ENCODE measurements at regions not wholly inside any gene's neighbourhood (a gene's known extent, or its start where the extent isn't known, plus 50 kb on each side); places are given as distances from the start of the nearest gene placed in this dataset.

GRCh38 chr14:39712293-39712999 is 280.2 kb upstream of the FBXO33 start:
- TF ChIP-seq, protein P1, sequence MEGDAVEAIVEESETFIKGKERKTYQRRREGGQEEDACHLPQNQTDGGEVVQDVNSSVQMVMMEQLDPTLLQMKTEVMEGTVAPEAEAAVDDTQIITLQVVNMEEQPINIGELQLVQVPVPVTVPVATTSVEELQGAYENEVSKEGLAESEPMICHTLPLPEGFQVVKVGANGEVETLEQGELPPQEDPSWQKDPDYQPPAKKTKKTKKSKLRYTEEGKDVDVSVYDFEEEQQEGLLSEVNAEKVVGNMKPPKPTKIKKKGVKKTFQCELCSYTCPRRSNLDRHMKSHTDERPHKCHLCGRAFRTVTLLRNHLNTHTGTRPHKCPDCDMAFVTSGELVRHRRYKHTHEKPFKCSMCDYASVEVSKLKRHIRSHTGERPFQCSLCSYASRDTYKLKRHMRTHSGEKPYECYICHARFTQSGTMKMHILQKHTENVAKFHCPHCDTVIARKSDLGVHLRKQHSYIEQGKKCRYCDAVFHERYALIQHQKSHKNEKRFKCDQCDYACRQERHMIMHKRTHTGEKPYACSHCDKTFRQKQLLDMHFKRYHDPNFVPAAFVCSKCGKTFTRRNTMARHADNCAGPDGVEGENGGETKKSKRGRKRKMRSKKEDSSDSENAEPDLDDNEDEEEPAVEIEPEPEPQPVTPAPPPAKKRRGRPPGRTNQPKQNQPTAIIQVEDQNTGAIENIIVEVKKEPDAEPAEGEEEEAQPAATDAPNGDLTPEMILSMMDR (conservative IDR thresholded peaks at IDR 0.05) = no peak
- Histone ChIP-seq H3K14ac (ENCODE audit: insufficient read depth, low read length) (no peak overlapping the region), H2BK12ac (ENCODE audit: insufficient read length, low read depth, low read length) (no peak overlapping the region), H2AFZ (ENCODE audit: low read length) (no peak overlapping the region), H2BK120ac (ENCODE audit: low read depth, low read length, poor library complexity, severe bottlenecking) (no peak overlapping the region), H3K23ac (ENCODE audit: insufficient read length, low read depth, low read length) (no peak overlapping the region), H2BK5ac (ENCODE audit: insufficient read length, low read length) (no peak overlapping the region), H4K91ac (ENCODE audit: insufficient read length, low read depth, low read length) (no peak overlapping the region), H3K23me2 (ENCODE audit: insufficient read length, low read depth, low read length, poor library complexity, severe bottlenecking) (no peaks in the 10 kb centered on the region), H2AK5ac (ENCODE audit: insufficient read length, low read length) (no peak overlapping the region), H3T11ph (ENCODE audit: low read length) (no peak overlapping the region), H3K79me2 (ENCODE audit: insufficient read depth, low read length) (no peaks in the 10 kb centered on the region), H4K20me1 (ENCODE audit: control insufficient read depth, insufficient read depth, insufficient read length) (no peaks in the 10 kb centered on the region), H3K27ac (ENCODE audit: insufficient read length, low read depth, low read length) (no peak overlapping the region), H3K56ac (ENCODE audit: insufficient read length, low read depth, low read length) (no peak overlapping the region), H3K18ac (ENCODE audit: insufficient read length, low read depth, low read length) (no peak overlapping the region), H4K5ac (ENCODE audit: insufficient read length, low read depth, low read length) (no peak overlapping the region), H3K9ac (ENCODE audit: extremely low read depth, insufficient read length, low read length) (no peak overlapping the region), H3K4me1 (ENCODE audit: insufficient read depth, low read length) (no peaks in the 10 kb centered on the region), H2BK15ac (ENCODE audit: low read depth, low read length) (no peak overlapping the region), H3K79me1 (ENCODE audit: insufficient read depth, low read depth, low read length, poor library complexity, severe bottlenecking) (no peaks in the 10 kb centered on the region), H3K4me2 (ENCODE audit: insufficient read depth, insufficient read length, low read length) (no peak overlapping the region), H3K27me3 (ENCODE audit: insufficient read depth, low read length) (no peaks in the 10 kb centered on the region), H3K9me3 (ENCODE audit: control insufficient read depth, low read depth, low read length) (no peaks in the 10 kb centered on the region), H3K4ac (ENCODE audit: low read depth, low read length) (no peak overlapping the region), H4K8ac (replicated peaks; ENCODE audit: insufficient read length, low read depth, low read length) (no peak overlapping the region), H2BK20ac (ENCODE audit: low read depth, low read length, poor library complexity, severe bottlenecking) (no peak overlapping the region)
- no CpG with 5 or more reads among the region's 1 CpG for WGBS (ENCODE audit: extremely low coverage, insufficient read length, low lambda C conversion rate)
- H3K4me1 Mint-ChIP-seq = peaks cover 8 to 9% of the 10 kb centered on the region in 2 experiments
- H3K4me3 Mint-ChIP-seq = no peak overlapping the region
- peaks cover 2% of the 10 kb centered on the region in 2 experiments; a peak in 1 of 5 replicates for H3K9me3 Mint-ChIP-seq
- no peak overlapping the region for H3K27ac Mint-ChIP-seq
- 0 out of 7 replicates have a peak, but pooled peaks cover 0 to 2% (median 0%) of the 10 kb centered on the region in 3 experiments for H3K36me3 Mint-ChIP-seq (ENCODE audit: insufficient read depth in 1 of 3, low read depth in 3 of 3)
- H3K27me3 Mint-ChIP-seq (ENCODE audit: low read depth) = no peaks in the 10 kb centered on the region
- DNase-seq = no peak
